PC-9 (cell line): ENCODE measurements at regions not wholly inside any gene's neighbourhood (a gene's known extent, or its start where the extent isn't known, plus 50 kb on each side); places are given as distances from the start of the nearest gene placed in this dataset.

ENCODE experiments used
- EZH2 ChIP-seq: fragments of 200-600 bp; sonication (generic); IDR thresholded peaks from 2 replicates; pipeline ENCODE4 v1.8.0; 2017; ENCODE audit warnings: antibody characterized with exemption, low read depth
- TF ChIP-seq, protein P1 (sequence below): fragments of 200-600 bp; sonication (generic); conservative IDR thresholded peaks from 2 replicates; pipeline ENCODE4 v1.6.1; 2017; ENCODE audit warnings: mixed run types, antibody characterized with exemption, mild to moderate bottlenecking, moderate library complexity

DNA sequence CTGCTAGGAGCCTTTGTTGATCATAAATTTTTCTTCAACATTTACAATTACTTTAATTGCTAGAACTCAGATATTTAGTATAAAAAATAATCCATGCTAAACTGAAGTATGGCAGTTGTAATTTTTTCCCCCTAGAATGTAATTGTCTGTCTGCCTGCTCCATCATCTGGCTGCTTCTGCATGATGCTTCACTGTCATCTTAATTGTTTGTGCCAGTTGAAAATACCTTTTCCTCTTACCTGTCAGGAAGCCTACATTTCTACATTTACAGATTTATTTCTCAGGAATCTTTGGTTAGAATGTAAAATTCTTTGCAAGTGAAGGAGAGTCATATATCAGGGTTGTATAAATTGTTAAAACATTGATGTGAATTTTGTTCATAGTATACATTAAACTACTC, 348.6 kb downstream of the GRXCR1 start:
- TF ChIP-seq, protein P1, sequence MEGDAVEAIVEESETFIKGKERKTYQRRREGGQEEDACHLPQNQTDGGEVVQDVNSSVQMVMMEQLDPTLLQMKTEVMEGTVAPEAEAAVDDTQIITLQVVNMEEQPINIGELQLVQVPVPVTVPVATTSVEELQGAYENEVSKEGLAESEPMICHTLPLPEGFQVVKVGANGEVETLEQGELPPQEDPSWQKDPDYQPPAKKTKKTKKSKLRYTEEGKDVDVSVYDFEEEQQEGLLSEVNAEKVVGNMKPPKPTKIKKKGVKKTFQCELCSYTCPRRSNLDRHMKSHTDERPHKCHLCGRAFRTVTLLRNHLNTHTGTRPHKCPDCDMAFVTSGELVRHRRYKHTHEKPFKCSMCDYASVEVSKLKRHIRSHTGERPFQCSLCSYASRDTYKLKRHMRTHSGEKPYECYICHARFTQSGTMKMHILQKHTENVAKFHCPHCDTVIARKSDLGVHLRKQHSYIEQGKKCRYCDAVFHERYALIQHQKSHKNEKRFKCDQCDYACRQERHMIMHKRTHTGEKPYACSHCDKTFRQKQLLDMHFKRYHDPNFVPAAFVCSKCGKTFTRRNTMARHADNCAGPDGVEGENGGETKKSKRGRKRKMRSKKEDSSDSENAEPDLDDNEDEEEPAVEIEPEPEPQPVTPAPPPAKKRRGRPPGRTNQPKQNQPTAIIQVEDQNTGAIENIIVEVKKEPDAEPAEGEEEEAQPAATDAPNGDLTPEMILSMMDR, result no peak
- no peak for TF ChIP-seq EZH2
